ENCODE measurements at regions not wholly inside any gene's neighbourhood (a gene's known extent, or its start where the extent isn't known, plus 50 kb on each side); places are given as distances from the start of the nearest gene placed in this dataset.

GRCh38 chr14:94682736-94683135 lies 70.5 kb downstream of the SERPINA3 start:
- DNase-seq (ENCODE audit: low read depth) = no peak

DNA sequence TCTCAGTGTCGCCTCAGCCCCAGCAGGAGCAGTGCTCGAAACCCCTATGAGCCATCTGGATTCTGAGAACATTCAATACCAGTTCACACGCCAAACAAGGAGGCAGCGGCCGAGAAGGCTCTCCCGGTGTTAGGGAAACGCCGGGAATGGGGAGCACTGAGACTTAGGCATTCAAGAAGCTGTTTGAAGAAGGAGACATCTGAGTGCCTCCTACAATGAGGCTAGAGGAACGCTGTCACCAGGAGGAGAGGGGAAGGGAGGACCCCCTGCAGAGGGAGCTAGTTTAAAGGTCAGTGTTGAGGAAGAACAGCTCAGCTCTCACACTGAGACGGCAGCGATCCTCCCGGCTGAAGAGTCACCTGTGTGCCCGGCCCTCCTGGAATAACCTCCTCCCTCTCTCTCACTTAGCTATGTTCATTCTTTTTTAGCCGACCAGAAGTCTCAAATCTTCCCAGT lies 69.9 kb downstream of the SERPINA3 start:
- no peak for DNase-seq (ENCODE audit: low read depth)

DNA sequence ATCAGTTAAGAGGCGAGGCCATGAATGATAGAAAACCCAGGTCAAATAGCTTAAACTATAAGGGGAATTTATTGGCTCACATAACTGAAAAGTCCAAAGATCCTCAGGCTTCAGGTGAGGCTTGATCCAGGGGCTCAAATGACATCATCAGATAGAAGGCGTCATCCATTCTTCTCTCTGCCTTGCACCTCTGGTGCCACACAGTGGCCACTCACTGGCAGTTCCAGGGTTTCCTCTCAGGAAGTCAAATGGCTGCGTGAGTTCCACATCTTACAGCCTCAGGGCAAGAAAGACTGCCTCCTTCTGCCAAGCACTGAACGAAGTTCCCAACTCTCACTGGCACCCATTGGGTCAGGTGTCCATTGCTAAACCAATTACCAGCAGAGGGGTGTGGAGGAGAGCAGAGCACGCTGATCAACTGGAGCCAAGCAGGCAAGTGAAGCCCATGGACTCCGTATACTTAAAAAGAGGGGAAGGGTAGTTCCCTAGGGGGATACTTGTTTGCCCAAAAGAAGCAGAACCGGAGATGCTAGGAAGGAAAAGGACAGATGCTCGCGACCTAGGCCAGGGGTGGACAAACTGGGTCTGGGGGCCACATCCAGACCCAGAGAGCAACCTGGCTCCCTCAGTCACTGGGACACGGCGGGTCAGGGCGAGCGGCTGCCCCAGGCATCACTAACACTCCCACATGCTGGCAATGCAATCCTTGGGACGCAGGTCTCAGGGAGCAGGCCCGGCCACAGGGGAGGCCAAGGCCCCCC lies 69.3 kb downstream of the SERPINA3 start:
- no peak for DNase-seq (ENCODE audit: low read depth)

DNA sequence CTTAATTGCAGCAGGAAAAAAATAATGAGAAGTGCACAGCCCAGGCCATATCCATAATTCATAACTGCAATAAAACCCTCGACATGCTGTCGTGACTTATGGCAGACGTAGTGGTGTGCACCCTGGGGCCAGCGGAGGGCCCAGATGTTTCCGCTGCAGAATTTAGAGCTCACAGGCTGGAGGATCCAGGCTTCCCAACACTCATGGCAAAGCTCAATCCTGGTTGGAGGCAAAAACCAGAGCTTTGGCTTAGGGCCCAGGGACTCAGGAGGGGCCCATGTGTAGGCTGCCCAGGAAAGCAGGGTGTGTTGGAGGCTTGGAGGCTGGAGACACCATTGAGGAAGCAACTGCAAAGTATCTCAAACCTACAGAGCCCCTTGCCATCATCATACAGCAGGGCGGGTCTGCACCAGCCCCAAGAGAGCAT lies 68.7 kb downstream of the SERPINA3 start:
- DNase-seq (ENCODE audit: low read depth) = no peak

- DNase-seq (ENCODE audit: low read depth) = no peak
These were observed 68.0 kb downstream of the SERPINA3 start for GRCh38 chr14:94679937-94680861.

DNA sequence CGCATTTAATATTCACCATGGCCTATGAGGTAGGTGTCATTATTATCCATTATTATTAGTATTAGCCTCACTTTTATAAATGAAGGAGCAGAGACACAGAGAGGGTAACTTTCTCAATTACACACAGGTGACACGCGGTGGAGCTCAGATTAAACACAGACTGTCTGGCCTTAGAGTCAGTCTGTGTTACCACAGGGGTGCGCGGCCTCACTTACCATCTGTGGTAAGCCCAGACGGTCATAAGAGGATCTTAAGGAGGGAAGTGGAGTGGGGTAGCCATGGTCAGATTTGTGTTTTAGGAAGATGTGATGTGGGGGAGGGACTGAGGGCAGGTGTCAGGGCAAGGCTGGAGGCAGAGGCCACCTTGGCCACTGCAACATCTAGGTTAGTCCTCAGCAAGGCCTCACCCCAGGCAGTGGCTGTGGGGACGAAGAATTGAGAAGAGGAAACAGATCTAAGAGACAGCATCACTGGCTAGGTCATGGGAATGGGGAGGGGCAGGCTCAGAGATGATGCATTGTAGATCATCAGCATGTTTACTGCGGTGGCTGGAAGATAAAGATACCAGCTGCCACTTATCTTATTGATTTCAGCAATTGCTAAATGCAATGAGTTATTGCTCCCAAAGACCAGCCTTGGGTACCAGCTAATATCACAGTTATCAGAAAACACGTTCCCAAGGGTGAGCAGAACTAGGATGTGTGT lies 67.1 kb downstream of the SERPINA3 start:
- DNase-seq (ENCODE audit: low read depth) = no peak

DNA sequence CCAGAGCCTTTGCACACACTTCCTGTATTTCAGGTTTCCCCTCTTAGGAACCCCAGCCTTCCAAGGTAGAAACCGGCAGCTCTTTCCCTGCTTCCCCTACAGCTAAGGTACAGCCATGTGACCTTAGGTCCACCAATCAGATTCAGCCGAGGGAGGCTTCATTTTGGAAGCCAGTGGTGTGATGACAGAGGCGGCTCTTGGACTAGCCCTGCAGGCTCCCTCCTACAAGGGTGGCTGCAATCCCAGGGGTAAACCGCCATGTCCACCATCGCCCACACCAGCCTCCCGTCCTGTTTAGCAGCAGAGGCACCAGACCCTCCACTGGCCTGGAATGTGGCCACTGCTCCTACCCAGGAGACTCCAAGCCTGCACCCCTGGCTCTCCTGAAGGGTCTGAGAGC lies 65.6 kb downstream of the SERPINA3 start:
- no peak for DNase-seq (ENCODE audit: low read depth)

DNA sequence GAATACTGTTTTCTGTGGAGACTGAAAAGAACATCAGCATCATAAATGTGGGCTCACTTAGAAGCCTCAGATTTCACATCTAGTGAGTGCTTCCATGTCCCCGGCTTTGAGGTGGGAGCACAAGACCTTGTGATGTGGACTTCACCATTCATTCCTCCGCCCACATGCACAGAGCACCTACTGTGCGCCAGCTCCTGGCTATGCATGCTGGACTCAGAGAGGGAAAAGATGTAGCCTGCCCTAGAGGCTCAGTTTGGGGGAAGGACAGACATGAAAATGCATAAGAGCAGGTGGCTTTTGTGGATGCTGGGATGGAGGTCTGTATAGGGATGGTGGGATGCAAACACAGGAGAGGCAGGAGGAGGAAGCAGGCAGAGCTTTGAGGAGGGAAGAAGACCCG lies 65.0 kb downstream of the SERPINA3 start:
- no peak for DNase-seq (ENCODE audit: low read depth)

DNA sequence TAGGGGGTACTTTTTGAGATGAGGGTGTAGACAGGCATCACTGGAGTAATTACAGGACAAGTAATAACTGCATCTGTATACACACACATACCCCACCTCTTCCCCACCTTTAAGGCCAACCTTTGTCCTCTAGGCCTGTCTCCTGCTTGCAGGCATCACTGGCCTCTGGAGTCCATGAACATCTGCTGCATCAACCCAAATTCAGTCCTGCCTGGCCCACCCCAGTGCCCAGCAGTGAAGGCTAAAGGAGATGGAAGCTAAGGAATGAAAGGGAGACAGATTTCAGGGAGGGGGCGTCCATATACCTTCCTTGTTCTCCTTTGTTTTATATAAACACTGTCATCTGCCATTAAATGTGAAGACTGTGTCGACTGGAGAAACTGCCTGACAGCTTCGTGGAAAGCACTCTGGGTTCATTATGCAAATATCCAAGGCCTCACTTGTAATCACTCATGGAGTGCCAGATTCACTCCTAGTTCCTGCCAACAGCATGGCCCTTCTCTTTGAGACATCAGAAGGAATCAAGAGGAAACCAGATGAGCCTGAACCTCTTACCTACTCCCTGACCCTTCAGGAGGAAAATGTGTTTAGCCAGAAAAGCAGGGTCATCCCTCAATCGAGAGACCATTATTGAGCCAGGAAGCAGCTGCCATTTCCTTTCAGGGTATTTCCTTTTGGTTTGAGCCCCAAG lies 64.4 kb downstream of the SERPINA3 start:
- no peak for DNase-seq (ENCODE audit: low read depth)

GRCh38 chr14:94675036-94675435 lies 62.8 kb downstream of the SERPINA3 start:
- DNase-seq (ENCODE audit: low read depth) = no peak

- no peak for DNase-seq (ENCODE audit: low read depth)
These were observed 61.6 kb downstream of the SERPINA3 start for GRCh38 chr14:94673781-94674231.

Measured in stimulated activated CD8-positive, alpha-beta memory T cell treated with anti-CD3 and anti-CD28 coated beads, Interleukin-15, amount 100 ng/mL, for 1 hour (primary cell).